GM21717 (cell line): ENCODE measurements at regions not wholly inside any gene's neighbourhood (a gene's known extent, or its start where the extent isn't known, plus 50 kb on each side); places are given as distances from the start of the nearest gene placed in this dataset.

Source experiments
- ATAC-seq: cut with Tn5 transposase; IDR thresholded peaks from one replicate; pipeline ENCODE4 v1.9.1; 2021; ENCODE audit warnings: mild to moderate bottlenecking, moderate library complexity; ENCODE audit not compliant: unreplicated experiment

- no peak for ATAC-seq
Measured at GRCh38 chr1:96338622-96339021, 383.0 kb upstream of the PTBP2 start.

GRCh38 chr1:96340686-96341085 is 380.9 kb upstream of the PTBP2 start:
- no peak for ATAC-seq

- no peak for ATAC-seq
Measured at GRCh38 chr1:96346719-96347118, 374.9 kb upstream of the PTBP2 start.

- no peak for ATAC-seq
Measured at GRCh38 chr1:96349896-96350295, 371.7 kb upstream of the PTBP2 start.

- ATAC-seq, result no peak
Measured at GRCh38 chr1:96352733-96353132, 368.9 kb upstream of the PTBP2 start.

- no peak for ATAC-seq
Measured at GRCh38 chr1:96355521-96355920, 366.1 kb upstream of the PTBP2 start.

GRCh38 chr1:96355961-96356360 is 365.6 kb upstream of the PTBP2 start:
- ATAC-seq, result no peak

GRCh38 chr1:96357141-96357765 is 364.3 kb upstream of the PTBP2 start:
- no peak for ATAC-seq

- ATAC-seq, result no peak
Measured at GRCh38 chr1:96358057-96358456, 363.5 kb upstream of the PTBP2 start.

GRCh38 chr1:96360036-96360795 is 361.4 kb upstream of the PTBP2 start:
- ATAC-seq, result no peak

- ATAC-seq, result no peak
Measured at GRCh38 chr1:96361271-96361856, 360.2 kb upstream of the PTBP2 start.

- ATAC-seq, result no peak
Measured at GRCh38 chr1:96361961-96362360, 359.6 kb upstream of the PTBP2 start.

GRCh38 chr1:96362623-96363022 is 359.0 kb upstream of the PTBP2 start:
- ATAC-seq, result peak; percentile 77

GRCh38 chr1:96363826-96364225 is 357.8 kb upstream of the PTBP2 start:
- ATAC-seq, result no peak

GRCh38 chr1:96364576-96364975 is 357.0 kb upstream of the PTBP2 start:
- no peak for ATAC-seq

GRCh38 chr1:96365076-96365475 is 356.5 kb upstream of the PTBP2 start:
- no peak for ATAC-seq

GRCh38 chr1:96365596-96366390 is 355.8 kb upstream of the PTBP2 start:
- no peak for ATAC-seq

GRCh38 chr1:96366516-96366915 is 355.1 kb upstream of the PTBP2 start:
- ATAC-seq, result no peak

GRCh38 chr1:96367791-96368190 is 353.8 kb upstream of the PTBP2 start:
- ATAC-seq, result no peak

GRCh38 chr1:96370757-96371156 is 350.8 kb upstream of the PTBP2 start:
- ATAC-seq, result no peak

GRCh38 chr1:96372881-96373280 is 348.7 kb upstream of the PTBP2 start:
- no peak for ATAC-seq
